Cardiac muscle cell (in vitro differentiated cells and primary cell): ENCODE measurements at regions not wholly inside any gene's neighbourhood (a gene's known extent, or its start where the extent isn't known, plus 50 kb on each side); places are given as distances from the start of the nearest gene placed in this dataset.
A peak's percentile ranks its signal among the peaks of the same experiment; 100 is the strongest.

ENCODE experiments used
- DNase-seq, 2 donors: peaks; one replicate each; pipeline versions ENCODE4 v3.0.0 to v3.0.0-alpha.2; 2010 to 2017; ENCODE audit warnings: low read depth in 1 of 2, low spot score in 1 of 2
- H3K27ac ChIP-seq: fragments of 200-600 bp; sonication (generic); 2 replicates; pipeline ENCODE4 v1.5.1; 2016
- H3K27me3 ChIP-seq: fragments of 200-600 bp; sonication (generic); 2 replicates; pipeline ENCODE4 v1.6.0; 2016; ENCODE audit warnings: control low read depth
- H3K36me3 ChIP-seq: fragments of 200-600 bp; sonication (generic); 2 replicates; pipeline ENCODE4 v1.5.1; 2016; ENCODE audit warnings: control low read depth
- H3K4me1 ChIP-seq: fragments of 200-600 bp; sonication (generic); 2 replicates; pipeline ENCODE4 v1.8.1; 2017; ENCODE audit warnings: low read depth, mild to moderate bottlenecking, mixed run types
- H3K4me3 ChIP-seq: fragments of 200-600 bp; sonication (generic); 2 replicates; pipeline ENCODE4 v1.5.1; 2016; ENCODE audit warnings: mild to moderate bottlenecking
- H3K9me3 ChIP-seq: fragments of 200-600 bp; sonication (generic); 2 replicates; pipeline ENCODE4 v1.5.1; 2017; ENCODE audit warnings: low read depth, mild to moderate bottlenecking, control low read depth
- TF ChIP-seq, protein P1 (sequence below): IDR thresholded peaks from 2 replicates; pipeline ENCODE4 v1.5.1; 2012; ENCODE audit warnings: low read depth, mild to moderate bottlenecking, low read length

GRCh38 chr4:132384709-132385108, 764.4 kb upstream of the PCDH10 start:
- Histone ChIP-seq H3K4me1 (no peaks in the 10 kb centered on the region), H3K27ac (no peak overlapping the region), H3K9me3 (no peaks in the 10 kb centered on the region), H3K27me3 (no peaks in the 10 kb centered on the region), H3K36me3 (no peaks in the 10 kb centered on the region), H3K4me3 (no peak overlapping the region)
- TF ChIP-seq, protein P1, sequence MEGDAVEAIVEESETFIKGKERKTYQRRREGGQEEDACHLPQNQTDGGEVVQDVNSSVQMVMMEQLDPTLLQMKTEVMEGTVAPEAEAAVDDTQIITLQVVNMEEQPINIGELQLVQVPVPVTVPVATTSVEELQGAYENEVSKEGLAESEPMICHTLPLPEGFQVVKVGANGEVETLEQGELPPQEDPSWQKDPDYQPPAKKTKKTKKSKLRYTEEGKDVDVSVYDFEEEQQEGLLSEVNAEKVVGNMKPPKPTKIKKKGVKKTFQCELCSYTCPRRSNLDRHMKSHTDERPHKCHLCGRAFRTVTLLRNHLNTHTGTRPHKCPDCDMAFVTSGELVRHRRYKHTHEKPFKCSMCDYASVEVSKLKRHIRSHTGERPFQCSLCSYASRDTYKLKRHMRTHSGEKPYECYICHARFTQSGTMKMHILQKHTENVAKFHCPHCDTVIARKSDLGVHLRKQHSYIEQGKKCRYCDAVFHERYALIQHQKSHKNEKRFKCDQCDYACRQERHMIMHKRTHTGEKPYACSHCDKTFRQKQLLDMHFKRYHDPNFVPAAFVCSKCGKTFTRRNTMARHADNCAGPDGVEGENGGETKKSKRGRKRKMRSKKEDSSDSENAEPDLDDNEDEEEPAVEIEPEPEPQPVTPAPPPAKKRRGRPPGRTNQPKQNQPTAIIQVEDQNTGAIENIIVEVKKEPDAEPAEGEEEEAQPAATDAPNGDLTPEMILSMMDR, result no peak
- DNase-seq, result no peak

- Histone ChIP-seq H3K27ac (no peak overlapping the region), H3K4me3 (no peak overlapping the region), H3K4me1 (no peaks in the 10 kb centered on the region), H3K9me3 (no peaks in the 10 kb centered on the region), H3K27me3 (no peaks in the 10 kb centered on the region), H3K36me3 (no peaks in the 10 kb centered on the region)
- TF ChIP-seq, protein P1, result no peak
- DNase-seq, result no peak
Observed at GRCh38 chr4:132386130-132386529, 763.0 kb upstream of the PCDH10 start.

DNA sequence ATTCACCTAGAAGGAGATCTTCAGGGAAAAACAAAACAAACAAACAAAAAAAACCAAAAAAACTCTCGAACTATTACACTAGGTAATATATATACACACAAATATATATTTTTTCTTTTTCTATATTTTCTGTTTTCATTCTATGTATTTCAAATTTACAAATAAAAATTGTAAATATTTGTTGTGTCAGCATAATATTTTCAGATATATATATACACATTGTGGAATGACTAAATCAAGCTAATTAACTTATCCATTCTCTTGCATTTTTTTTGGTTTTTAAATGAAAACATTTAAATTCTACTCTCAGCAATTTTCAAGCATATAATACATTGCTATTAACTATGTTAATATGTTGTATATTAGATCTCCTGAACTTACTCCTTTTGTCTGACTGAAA, 762.0 kb upstream of the PCDH10 start:
- Histone ChIP-seq H3K9me3 (no peaks in the 10 kb centered on the region), H3K4me1 (no peaks in the 10 kb centered on the region), H3K36me3 (no peaks in the 10 kb centered on the region), H3K27ac (no peak overlapping the region), H3K4me3 (no peak overlapping the region), H3K27me3 (no peaks in the 10 kb centered on the region)
- DNase-seq, result no peak
- TF ChIP-seq, protein P1, result no peak

DNA sequence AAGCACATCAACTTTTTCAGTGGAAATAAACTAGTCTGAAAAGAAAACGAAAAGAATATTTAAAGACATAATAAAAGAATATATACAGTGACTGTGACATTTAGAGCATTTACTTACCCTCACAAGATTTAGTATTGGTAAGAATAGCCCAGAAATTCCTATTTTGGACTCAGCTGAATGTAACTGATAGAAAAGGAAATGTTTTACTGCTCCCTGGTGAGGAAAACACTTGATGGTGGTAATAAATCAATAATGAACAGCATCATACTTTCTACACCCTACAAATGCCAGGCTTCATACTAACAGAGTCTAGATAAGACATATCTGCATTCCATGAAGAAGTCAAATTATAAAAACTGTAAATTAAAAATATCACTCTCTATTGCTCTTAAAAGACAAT, 753.5 kb upstream of the PCDH10 start:
- Histone ChIP-seq H3K27ac (no peak overlapping the region), H3K4me1 (no peaks in the 10 kb centered on the region), H3K36me3 (no peaks in the 10 kb centered on the region), H3K9me3 (no peaks in the 10 kb centered on the region), H3K4me3 (no peak overlapping the region), H3K27me3 (no peaks in the 10 kb centered on the region)
- TF ChIP-seq, protein P1, result no peak
- DNase-seq, result no peak

- no peak overlapping the region for H3K4me3 ChIP-seq
- DNase-seq, result peak in 1 of 2 donors; percentile 18
Observed at GRCh38 chr4:132396636-132397035, 752.5 kb upstream of the PCDH10 start.

More at GRCh38 chr4:132396636-132397035, 752.5 kb upstream of the PCDH10 start:
- TF ChIP-seq, protein P1, result no peak
- H3K27me3 ChIP-seq, result no peaks in the 10 kb centered on the region
- H3K4me1 ChIP-seq, result no peaks in the 10 kb centered on the region
- no peak overlapping the region for H3K27ac ChIP-seq
- H3K36me3 ChIP-seq, result no peaks in the 10 kb centered on the region
- no peaks in the 10 kb centered on the region for H3K9me3 ChIP-seq
